ENCODE measurements at regions not wholly inside any gene's neighbourhood (a gene's known extent, or its start where the extent isn't known, plus 50 kb on each side); places are given as distances from the start of the nearest gene placed in this dataset.

DNA sequence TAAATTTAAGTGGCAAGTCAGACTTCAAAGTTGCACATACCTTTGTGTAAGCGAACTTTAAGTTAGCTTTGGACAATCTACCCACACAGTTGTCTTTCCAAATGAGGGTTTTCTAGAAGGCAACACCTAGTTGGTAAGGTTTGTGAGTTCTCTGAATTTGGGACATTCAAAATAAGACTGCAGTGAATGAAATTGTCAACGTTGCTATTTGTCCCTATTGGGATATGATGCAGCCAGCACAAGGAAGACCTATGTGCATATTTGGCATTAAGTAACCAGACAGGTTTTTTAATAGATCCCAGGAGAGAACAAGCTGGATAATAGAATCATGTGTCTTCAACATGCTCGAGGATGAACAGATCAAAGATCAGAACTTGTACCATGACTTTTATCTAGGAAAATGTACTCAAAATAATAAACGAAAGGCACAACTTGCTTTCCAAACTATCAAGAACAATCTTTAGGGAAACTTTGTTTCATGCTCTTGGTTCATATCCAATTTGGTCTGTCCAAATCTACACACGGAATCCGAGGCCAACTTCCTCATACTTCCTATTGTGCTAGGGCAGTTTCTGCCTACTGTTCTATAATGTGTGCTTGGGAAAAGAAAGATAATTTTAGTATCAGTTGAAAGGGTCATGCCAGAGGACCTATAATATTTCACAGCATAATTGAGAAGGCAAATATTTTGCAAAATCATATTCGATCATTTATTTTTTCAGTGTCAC is 284.2 kb upstream of the SOX5 start:
- H3K27me3 ChIP-seq (ENCODE audit: control insufficient read depth, insufficient read depth, low read length) = no peaks in the 10 kb centered on the region
- TF ChIP-seq, protein P1, sequence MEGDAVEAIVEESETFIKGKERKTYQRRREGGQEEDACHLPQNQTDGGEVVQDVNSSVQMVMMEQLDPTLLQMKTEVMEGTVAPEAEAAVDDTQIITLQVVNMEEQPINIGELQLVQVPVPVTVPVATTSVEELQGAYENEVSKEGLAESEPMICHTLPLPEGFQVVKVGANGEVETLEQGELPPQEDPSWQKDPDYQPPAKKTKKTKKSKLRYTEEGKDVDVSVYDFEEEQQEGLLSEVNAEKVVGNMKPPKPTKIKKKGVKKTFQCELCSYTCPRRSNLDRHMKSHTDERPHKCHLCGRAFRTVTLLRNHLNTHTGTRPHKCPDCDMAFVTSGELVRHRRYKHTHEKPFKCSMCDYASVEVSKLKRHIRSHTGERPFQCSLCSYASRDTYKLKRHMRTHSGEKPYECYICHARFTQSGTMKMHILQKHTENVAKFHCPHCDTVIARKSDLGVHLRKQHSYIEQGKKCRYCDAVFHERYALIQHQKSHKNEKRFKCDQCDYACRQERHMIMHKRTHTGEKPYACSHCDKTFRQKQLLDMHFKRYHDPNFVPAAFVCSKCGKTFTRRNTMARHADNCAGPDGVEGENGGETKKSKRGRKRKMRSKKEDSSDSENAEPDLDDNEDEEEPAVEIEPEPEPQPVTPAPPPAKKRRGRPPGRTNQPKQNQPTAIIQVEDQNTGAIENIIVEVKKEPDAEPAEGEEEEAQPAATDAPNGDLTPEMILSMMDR (IDR thresholded peaks at IDR 0.05) = no peak
- H3K4me2 ChIP-seq (ENCODE audit: low read length) = no peak overlapping the region
- no peak overlapping the region for H3K4me3 ChIP-seq (ENCODE audit: low read depth, low read length)
- no peak overlapping the region for H3K27ac ChIP-seq
- H3K9ac ChIP-seq = no peak overlapping the region
- H3K9me3 ChIP-seq (ENCODE audit: control insufficient read depth, low read length) = no peaks in the 10 kb centered on the region
- H2AFZ ChIP-seq = no peak overlapping the region
- no peaks in the 10 kb centered on the region for H3K36me3 ChIP-seq (ENCODE audit: control insufficient read depth, insufficient read depth, low read length)
- H3K4me1 ChIP-seq = no peaks in the 10 kb centered on the region
- H3K79me2 ChIP-seq = no peaks in the 10 kb centered on the region

DNA sequence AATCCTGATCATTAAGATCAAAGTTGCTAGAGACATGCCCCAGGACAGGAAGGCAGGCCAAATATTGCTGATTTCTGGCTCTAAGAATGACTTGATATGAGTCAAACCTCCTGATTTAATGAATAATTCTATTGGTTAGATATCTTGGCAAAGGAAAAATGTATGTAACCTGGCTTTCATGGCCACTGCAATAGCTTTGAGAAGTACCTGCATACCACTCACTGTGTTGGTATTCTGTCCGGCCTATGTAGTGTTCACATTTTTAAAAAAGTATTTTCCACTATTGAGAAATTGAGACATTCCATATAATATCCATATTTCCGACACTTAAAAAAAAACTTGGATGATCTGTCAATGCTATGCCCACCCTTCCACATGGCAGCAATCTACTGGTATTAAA is 283.1 kb upstream of the SOX5 start:
- H3K27ac ChIP-seq = no peak overlapping the region
- TF ChIP-seq, protein P1 (IDR thresholded peaks at IDR 0.05) = no peak
- no peaks in the 10 kb centered on the region for H3K4me1 ChIP-seq
- no peak overlapping the region for H3K9ac ChIP-seq
- H3K36me3 ChIP-seq (ENCODE audit: control insufficient read depth, insufficient read depth, low read length) = no peaks in the 10 kb centered on the region
- H3K27me3 ChIP-seq (ENCODE audit: control insufficient read depth, insufficient read depth, low read length) = no peaks in the 10 kb centered on the region
- no peaks in the 10 kb centered on the region for H3K9me3 ChIP-seq (ENCODE audit: control insufficient read depth, low read length)
- no peak overlapping the region for H3K4me2 ChIP-seq (ENCODE audit: low read length)
- H2AFZ ChIP-seq = no peak overlapping the region
- no peak overlapping the region for H3K4me3 ChIP-seq (ENCODE audit: low read depth, low read length)
- H3K79me2 ChIP-seq = no peaks in the 10 kb centered on the region

DNA sequence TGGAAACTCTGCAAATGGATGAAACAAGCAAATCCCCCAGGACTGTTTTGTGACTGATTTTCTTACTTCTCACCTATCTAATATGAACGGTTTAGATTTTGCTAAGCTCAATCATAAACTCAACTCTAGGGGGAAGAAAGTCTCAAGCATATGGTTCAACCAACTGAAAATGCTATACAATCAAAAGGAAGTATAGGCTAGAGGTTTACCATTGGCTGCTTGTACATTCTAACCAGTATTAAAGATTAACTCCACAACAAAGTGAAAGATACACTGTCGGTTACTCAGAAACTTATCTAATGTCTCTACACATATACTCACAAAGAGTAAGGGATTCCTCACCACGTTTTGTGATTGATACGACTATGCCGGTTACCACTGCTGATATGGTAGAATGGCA is 281.8 kb upstream of the SOX5 start:
- TF ChIP-seq, protein P1 (IDR thresholded peaks at IDR 0.05) = no peak

DNA sequence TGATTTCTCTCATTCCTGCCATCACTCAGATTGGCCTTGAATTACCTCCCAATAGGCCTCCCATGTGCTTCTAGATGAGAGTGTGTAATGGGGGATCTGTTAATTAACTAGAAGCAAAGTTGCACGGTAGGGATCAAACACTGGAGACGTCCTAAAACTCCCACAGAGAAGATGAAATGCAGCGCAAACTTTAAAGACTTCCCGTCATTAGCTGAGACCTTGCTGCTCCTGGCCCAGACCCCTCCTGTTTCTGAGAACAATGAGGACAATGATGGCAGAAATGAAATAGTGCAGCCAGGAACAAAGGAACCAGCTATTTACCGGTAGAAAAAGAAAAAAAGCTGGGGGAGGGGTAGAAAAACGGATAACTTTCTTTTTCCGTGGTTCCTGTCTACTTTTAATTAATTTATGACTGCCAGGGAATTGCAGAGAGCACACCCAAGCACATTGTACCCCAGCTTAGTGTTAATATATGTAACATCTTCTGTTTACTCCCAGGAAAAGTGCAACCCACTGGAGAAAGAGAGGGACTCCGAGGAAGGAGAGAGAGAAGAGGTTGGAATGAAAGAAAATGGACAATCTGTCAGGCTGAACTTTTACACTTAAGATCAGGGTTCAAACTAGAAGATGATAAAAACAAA is 280.7 kb upstream of the SOX5 start:
- no peaks in the 10 kb centered on the region for H3K79me2 ChIP-seq
- no peaks in the 10 kb centered on the region for H3K36me3 ChIP-seq (ENCODE audit: control insufficient read depth, insufficient read depth, low read length)
- no peak overlapping the region for H2AFZ ChIP-seq
- TF ChIP-seq, protein P1 (IDR thresholded peaks at IDR 0.05) = no peak
- no peaks in the 10 kb centered on the region for H3K27me3 ChIP-seq (ENCODE audit: control insufficient read depth, insufficient read depth, low read length)
- H3K4me2 ChIP-seq (ENCODE audit: low read length) = no peak overlapping the region
- no peaks in the 10 kb centered on the region for H3K9me3 ChIP-seq (ENCODE audit: control insufficient read depth, low read length)
- no peak overlapping the region for H3K4me3 ChIP-seq (ENCODE audit: low read depth, low read length)
- no peaks in the 10 kb centered on the region for H3K4me1 ChIP-seq
- no peak overlapping the region for H3K27ac ChIP-seq
- no peak overlapping the region for H3K9ac ChIP-seq

More for the DNA sequence above, 281.8 kb upstream of the SOX5 start:
- Histone ChIP-seq H3K4me2 (ENCODE audit: low read length) (no peak overlapping the region), H3K9me3 (ENCODE audit: control insufficient read depth, low read length) (no peaks in the 10 kb centered on the region), H3K4me1 (no peaks in the 10 kb centered on the region), H3K36me3 (ENCODE audit: control insufficient read depth, insufficient read depth, low read length) (no peaks in the 10 kb centered on the region), H3K9ac (no peak overlapping the region), H3K27ac (no peak overlapping the region), H2AFZ (no peak overlapping the region), H3K4me3 (ENCODE audit: low read depth, low read length) (no peak overlapping the region), H3K27me3 (ENCODE audit: control insufficient read depth, insufficient read depth, low read length) (no peaks in the 10 kb centered on the region), H3K79me2 (no peaks in the 10 kb centered on the region)
